CD4-positive, alpha-beta T cell (primary cell): ENCODE measurements at regions not wholly inside any gene's neighbourhood (a gene's known extent, or its start where the extent isn't known, plus 50 kb on each side); places are given as distances from the start of the nearest gene placed in this dataset.

Source experiments
- ATAC-seq: fragments of 200-7000 bp; cut with Tn5 transposase; one replicate; pipeline ENCODE4 v1.10.0; 2022; ENCODE audit warnings: mild to moderate bottlenecking; ENCODE audit not compliant: poor library complexity
- CTCF ChIA-PET: fragments of 350-600 bp; sonication (Branson Sonifier 250); formaldehyde crosslinking; loops from one replicate; lab custom pipeline; 2021; ENCODE audit warnings: antibody characterized with exemption, inconsistent platforms; lab: Charles Lee
- POLR2A ChIA-PET: fragments of 350-600 bp; sonication (Branson Sonifier 250); formaldehyde crosslinking; loops from one replicate; lab custom pipeline; 2021; ENCODE audit warnings: antibody characterized with exemption, inconsistent platforms; lab: Charles Lee
- DNase-seq, 14 experiments: peaks; one replicate each; pipeline ENCODE4 v3.0.0-alpha.2; 2013 to 2020; ENCODE audit warnings: mixed read lengths in 2 of 14
- H3K27ac ChIP-seq, 2 donors: one replicate each; pipeline versions ENCODE4 v1.5.1 to v1.7.0; 2013; ENCODE audit warnings: low read length in 2 of 2, low read depth in 1 of 2, mild to moderate bottlenecking in 1 of 2
- H3K27me3 ChIP-seq, 2 experiments: 1 replicate in 1 of 2; 2 replicates in 1 of 2; pipeline versions ENCODE4 v1.6.1 to v1.7.0; 2013; ENCODE audit warnings: low read length in 2 of 2, control low read depth in 1 of 2, mild to moderate bottlenecking in 1 of 2, moderate library complexity in 1 of 2; ENCODE audit not compliant: insufficient read depth in 2 of 2, control insufficient read depth in 1 of 2
- H3K36me3 ChIP-seq: one replicate; pipeline ENCODE4 v1.6.1; 2013; ENCODE audit warnings: low read length, control low read depth; ENCODE audit not compliant: insufficient read depth
- H3K4me1 ChIP-seq: one replicate; pipeline ENCODE4 v1.6.1; 2013; ENCODE audit warnings: low read length, control low read depth; ENCODE audit not compliant: insufficient read depth
- H3K4me3 ChIP-seq: one replicate; pipeline ENCODE4 v1.5.1; 2013; ENCODE audit warnings: mild to moderate bottlenecking, low read length, moderate library complexity
- H3K9me3 ChIP-seq, 2 experiments: 1 replicate in 1 of 2; 2 replicates in 1 of 2; pipeline versions ENCODE4 v1.6.1 to v1.7.0; 2013; ENCODE audit warnings: low read length in 2 of 2, mild to moderate bottlenecking in 2 of 2, control low read depth in 1 of 2, moderate library complexity in 1 of 2; ENCODE audit not compliant: control insufficient read depth in 1 of 2, insufficient read depth in 1 of 2
- H3K27ac Mint-ChIP-seq: one replicate; pipeline ENCODE4 v1.8.0; 2020; ENCODE audit warnings: mixed read lengths
- H3K27me3 Mint-ChIP-seq: one replicate; pipeline ENCODE4 v1.8.0; 2021; ENCODE audit warnings: mixed read lengths
- H3K36me3 Mint-ChIP-seq: one replicate; pipeline ENCODE4 v1.8.0; 2021; ENCODE audit warnings: low read depth, mixed read lengths
- H3K4me1 Mint-ChIP-seq: one replicate; pipeline ENCODE4 v1.8.0; 2021; ENCODE audit warnings: low read depth, mixed read lengths
- H3K4me3 Mint-ChIP-seq: one replicate; pipeline ENCODE4 v1.8.0; 2020; ENCODE audit warnings: mild to moderate bottlenecking, mixed read lengths
- H3K9me3 Mint-ChIP-seq: one replicate; pipeline ENCODE4 v1.8.0; 2020; ENCODE audit warnings: mixed read lengths
- intact Hi-C, 2 experiments: fragments of 100-400 bp; cut with DNase I in 1 of 2; cut with micrococcal nuclease in 1 of 2; formaldehyde crosslinking; loops; one replicate each; pipeline versions ENCODE4 v1.15.1 to v1.9.0; 2023 to 2025; cut with DNase I, micrococcal nuclease
- TF ChIP-seq, protein P1 (sequence below): fragments of 200-600 bp; IDR thresholded peaks from one replicate; pipeline ENCODE4 v1.8.0; 2022; ENCODE audit warnings: antibody characterized with exemption, mild to moderate bottlenecking

DNA sequence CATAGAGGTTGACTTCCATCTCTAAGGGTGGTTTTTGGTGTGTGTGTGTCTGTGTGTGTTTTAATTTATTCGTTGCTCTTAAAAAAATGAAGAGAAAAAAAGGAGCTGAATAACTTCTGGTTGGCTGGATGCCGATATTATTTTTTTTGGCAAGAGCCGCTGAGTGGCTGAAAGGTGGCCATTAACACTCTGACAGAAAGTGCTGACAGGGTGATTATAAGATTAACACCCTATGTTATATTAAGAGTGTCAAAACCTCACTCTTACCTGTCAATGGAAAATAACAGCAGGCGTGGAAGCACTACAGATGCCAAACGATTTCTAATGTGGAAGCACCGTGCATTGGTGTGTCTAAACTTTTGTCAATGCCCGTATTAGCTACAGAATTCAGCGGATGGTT is 622.5 kb downstream of the ANKRD50 start:
- H3K4me3 Mint-ChIP-seq: no peak overlapping the region
- ChIA-PET POLR2A (no interaction called here), CTCF (no interaction called here)
- peaks cover 5% of the 10 kb centered on the region for H3K27me3 Mint-ChIP-seq
- TF ChIP-seq, protein P1, sequence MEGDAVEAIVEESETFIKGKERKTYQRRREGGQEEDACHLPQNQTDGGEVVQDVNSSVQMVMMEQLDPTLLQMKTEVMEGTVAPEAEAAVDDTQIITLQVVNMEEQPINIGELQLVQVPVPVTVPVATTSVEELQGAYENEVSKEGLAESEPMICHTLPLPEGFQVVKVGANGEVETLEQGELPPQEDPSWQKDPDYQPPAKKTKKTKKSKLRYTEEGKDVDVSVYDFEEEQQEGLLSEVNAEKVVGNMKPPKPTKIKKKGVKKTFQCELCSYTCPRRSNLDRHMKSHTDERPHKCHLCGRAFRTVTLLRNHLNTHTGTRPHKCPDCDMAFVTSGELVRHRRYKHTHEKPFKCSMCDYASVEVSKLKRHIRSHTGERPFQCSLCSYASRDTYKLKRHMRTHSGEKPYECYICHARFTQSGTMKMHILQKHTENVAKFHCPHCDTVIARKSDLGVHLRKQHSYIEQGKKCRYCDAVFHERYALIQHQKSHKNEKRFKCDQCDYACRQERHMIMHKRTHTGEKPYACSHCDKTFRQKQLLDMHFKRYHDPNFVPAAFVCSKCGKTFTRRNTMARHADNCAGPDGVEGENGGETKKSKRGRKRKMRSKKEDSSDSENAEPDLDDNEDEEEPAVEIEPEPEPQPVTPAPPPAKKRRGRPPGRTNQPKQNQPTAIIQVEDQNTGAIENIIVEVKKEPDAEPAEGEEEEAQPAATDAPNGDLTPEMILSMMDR: no peak
- DNase-seq (no peak), ATAC-seq (no peak)
- intact Hi-C loops: no loop called here
- no peak overlapping the region for H3K27ac Mint-ChIP-seq
- no peaks in the 10 kb centered on the region for H3K9me3 ChIP-seq
- H3K4me3 ChIP-seq: no peak overlapping the region
- H3K36me3 Mint-ChIP-seq: no peaks in the 10 kb centered on the region
- H3K27me3 ChIP-seq: no peaks in the 10 kb centered on the region
- H3K36me3 ChIP-seq: no peaks in the 10 kb centered on the region
- no peaks in the 10 kb centered on the region for H3K4me1 Mint-ChIP-seq
- no peak overlapping the region for H3K27ac ChIP-seq
- no peaks in the 10 kb centered on the region for H3K4me1 ChIP-seq
- H3K9me3 Mint-ChIP-seq: peaks cover 2% of the 10 kb centered on the region

DNA sequence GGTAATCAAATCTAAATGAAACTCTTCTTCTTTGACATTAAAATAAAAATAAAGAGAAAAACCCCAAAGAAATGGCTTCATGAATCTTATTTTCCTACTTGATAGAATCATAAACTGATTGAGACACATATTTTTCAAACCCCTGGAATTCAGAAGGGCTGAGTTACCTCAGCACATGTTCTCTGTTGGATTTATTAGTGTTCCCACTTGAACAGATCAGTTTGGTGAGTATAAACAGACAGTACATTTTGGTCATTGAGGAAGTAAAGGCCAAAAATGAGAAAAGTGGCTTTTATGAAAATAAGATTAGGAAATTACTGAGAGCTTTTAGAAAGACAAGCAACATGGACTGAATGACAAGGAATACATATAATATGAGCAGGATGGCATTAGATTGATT is 620.4 kb downstream of the ANKRD50 start:
- Histone ChIP-seq H3K4me3 (no peak overlapping the region), H3K4me1 (no peaks in the 10 kb centered on the region), H3K27ac (no peak overlapping the region), H3K36me3 (no peaks in the 10 kb centered on the region), H3K9me3 (no peaks in the 10 kb centered on the region), H3K27me3 (no peaks in the 10 kb centered on the region)
- no peaks in the 10 kb centered on the region for H3K36me3 Mint-ChIP-seq
- ATAC-seq (no peak), DNase-seq (no peak)
- H3K4me1 Mint-ChIP-seq: no peaks in the 10 kb centered on the region
- no peak overlapping the region for H3K4me3 Mint-ChIP-seq
- peaks cover 2% of the 10 kb centered on the region for H3K9me3 Mint-ChIP-seq
- ChIA-PET POLR2A (no interaction called here), CTCF (no interaction called here)
- TF ChIP-seq, protein P1: no peak
- H3K27ac Mint-ChIP-seq: no peak overlapping the region
- intact Hi-C loops: no loop called here
- H3K27me3 Mint-ChIP-seq: peaks cover 5% of the 10 kb centered on the region

DNA sequence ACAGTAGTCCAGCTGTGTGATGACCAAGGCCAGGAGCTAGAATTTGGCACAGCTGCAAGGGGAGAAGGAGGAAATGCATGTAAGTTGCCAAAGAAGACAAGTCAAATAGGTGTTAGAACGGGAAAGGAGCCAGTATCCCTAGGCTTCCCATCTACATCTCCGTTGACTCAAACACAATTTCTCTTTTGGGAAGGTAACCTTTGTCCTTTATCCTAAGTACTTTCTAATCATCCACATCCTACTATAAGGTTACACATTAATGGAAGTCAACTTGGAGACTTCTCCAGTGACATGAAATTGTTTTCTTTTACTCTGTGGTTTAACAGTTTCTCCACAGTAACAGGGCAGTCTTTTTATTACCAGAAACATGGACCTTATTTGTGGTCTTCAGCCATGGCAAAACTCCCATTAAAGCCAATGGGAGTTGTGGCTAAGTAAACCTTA is 620.0 kb downstream of the ANKRD50 start:
- no peak for DNase-seq
- Histone ChIP-seq H3K4me1 (no peaks in the 10 kb centered on the region), H3K27ac (no peak overlapping the region), H3K27me3 (no peaks in the 10 kb centered on the region), H3K9me3 (no peaks in the 10 kb centered on the region), H3K4me3 (no peak overlapping the region), H3K36me3 (no peaks in the 10 kb centered on the region)
- intact Hi-C loops: no loop called here
- no peak overlapping the region for H3K27ac Mint-ChIP-seq
- H3K27me3 Mint-ChIP-seq: peaks cover 5% of the 10 kb centered on the region
- ATAC-seq: no peak
- no peak overlapping the region for H3K4me3 Mint-ChIP-seq
- peaks cover 2% of the 10 kb centered on the region for H3K9me3 Mint-ChIP-seq
- TF ChIP-seq, protein P1: no peak
- POLR2A ChIA-PET: no interaction called here
- H3K4me1 Mint-ChIP-seq: no peaks in the 10 kb centered on the region
- no peaks in the 10 kb centered on the region for H3K36me3 Mint-ChIP-seq
- CTCF ChIA-PET: no interaction called here
